Liver (tissue), 7 donors: ENCODE measurements at regions not wholly inside any gene's neighbourhood (a gene's known extent, or its start where the extent isn't known, plus 50 kb on each side); places are given as distances from the start of the nearest gene placed in this dataset.

Source experiments
- DNase-seq: peaks from one replicate; pipeline ENCODE4 v3.0.0-alpha.2; 2017; ENCODE audit warnings: low spot score
- H3K27ac ChIP-seq, 2 donors: one replicate each; pipeline ENCODE4 v1.7.0; 2013; ENCODE audit warnings: inconsistent platforms in 2 of 2, low read length in 2 of 2, control low read depth in 1 of 2, low read depth in 1 of 2, mild to moderate bottlenecking in 1 of 2
- H3K27me3 ChIP-seq, 4 donors: one replicate each; pipeline versions ENCODE4 v1.6.1 to v1.7.0; 2013; ENCODE audit warnings: low read length in 3 of 4, inconsistent platforms in 1 of 4, mild to moderate bottlenecking in 1 of 4, moderate library complexity in 1 of 4; ENCODE audit not compliant: control insufficient read depth in 4 of 4, insufficient read depth in 4 of 4
- H3K36me3 ChIP-seq, 4 donors: one replicate each; pipeline versions ENCODE4 v1.6.1 to v1.7.0; 2013; ENCODE audit warnings: low read length in 3 of 4, mild to moderate bottlenecking in 3 of 4, low read depth in 1 of 4, moderate library complexity in 1 of 4; ENCODE audit not compliant: control insufficient read depth in 4 of 4, insufficient read depth in 3 of 4
- H3K4me1 ChIP-seq, 4 donors: one replicate each; pipeline versions ENCODE4 v1.6.1 to v1.7.0; 2013; ENCODE audit warnings: low read length in 3 of 4, mild to moderate bottlenecking in 3 of 4, moderate library complexity in 1 of 4; ENCODE audit not compliant: control insufficient read depth in 4 of 4, insufficient read depth in 4 of 4
- H3K4me3 ChIP-seq, 3 donors: one replicate each; pipeline versions ENCODE4 v1.6.1 to v1.7.0; 2013; ENCODE audit warnings: low read length in 3 of 3, control low read depth in 1 of 3, low read depth in 1 of 3, mild to moderate bottlenecking in 1 of 3
- H3K9ac ChIP-seq, 2 donors: one replicate each; pipeline ENCODE4 v1.7.0; 2013; ENCODE audit warnings: low read length in 2 of 2, mild to moderate bottlenecking in 2 of 2, moderate library complexity in 2 of 2, control low read depth in 1 of 2, low read depth in 1 of 2
- H3K9me3 ChIP-seq, 4 donors: one replicate each; pipeline versions ENCODE4 v1.6.1 to v1.7.0; 2013; ENCODE audit warnings: low read length in 3 of 4; ENCODE audit not compliant: control insufficient read depth in 4 of 4
- EGR1 ChIP-seq, 2 donors: IDR thresholded peaks; 2 replicates each; pipeline ENCODE4 v1.6.1; 2016 to 2018; ENCODE audit warnings: antibody characterized with exemption in 2 of 2, low read depth in 2 of 2
- FOXA2 ChIP-seq: IDR thresholded peaks from 2 replicates; pipeline ENCODE4 v1.6.1; 2016; ENCODE audit warnings: antibody characterized with exemption
- GABPA ChIP-seq, 2 donors: IDR thresholded peaks in 1 of 2; conservative IDR thresholded peaks in 1 of 2; 2 replicates each; pipeline ENCODE4 v1.6.1; 2016; ENCODE audit warnings: antibody characterized with exemption in 2 of 2, mild to moderate bottlenecking in 1 of 2, moderate library complexity in 1 of 2
- NR2F2 ChIP-seq: IDR thresholded peaks from 2 replicates; pipeline ENCODE4 v1.6.1; 2016; ENCODE audit warnings: antibody characterized with exemption
- RXRA ChIP-seq, 2 donors: IDR thresholded peaks; 2 replicates each; pipeline ENCODE4 v1.6.1; 2017 to 2018; ENCODE audit warnings: antibody characterized with exemption in 2 of 2, mild to moderate bottlenecking in 1 of 2
- TAF1 ChIP-seq: conservative IDR thresholded peaks from 2 replicates; pipeline ENCODE4 v1.6.1; 2016; ENCODE audit warnings: antibody characterized with exemption, mild to moderate bottlenecking
- WGBS: extraction: QIAGEN DNeasy Blood & Tissue Kit; methylation state at CpG from one replicate; pipeline ENCODE4 v1.1.7; 2013; 5-methylcytosine and 5-hydroxymethylcytosine counted together
- TF ChIP-seq, protein P1 (sequence below): IDR thresholded peaks from 2 replicates; pipeline ENCODE4 v1.6.1; 2016; ENCODE audit warnings: antibody characterized with exemption, mild to moderate bottlenecking
- TF ChIP-seq, protein P2 (sequence below): IDR thresholded peaks from 2 replicates; pipeline ENCODE4 v1.6.1; 2016; ENCODE audit warnings: antibody characterized with exemption
- donor health status: healthy.
- donor health status: healthy.
- donor health status: healthy.
- donor health status: healthy.

DNA sequence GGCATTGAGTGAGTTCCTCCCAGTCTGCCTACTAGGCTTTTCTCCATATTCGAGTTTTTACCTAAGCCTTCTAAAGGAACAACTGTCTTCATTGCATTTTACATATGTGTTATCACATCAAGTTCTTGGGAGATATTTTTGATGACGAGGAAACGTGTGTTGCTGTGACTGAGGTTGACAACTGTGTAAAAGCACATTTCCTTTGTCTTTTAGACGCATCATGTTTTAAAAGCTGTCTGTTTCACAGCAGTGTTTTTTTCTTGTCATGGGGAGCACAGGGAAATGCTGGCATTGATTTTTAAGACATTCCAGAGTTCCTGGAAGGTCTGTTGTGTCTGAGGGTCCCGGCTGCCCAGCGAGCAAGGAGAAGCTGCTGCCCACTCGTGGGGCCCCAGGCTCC, 381.8 kb downstream of the DCDC2C start:
- WGBS: 59% methylated on average over 7 of the region's 7 CpGs
- no peak for DNase-seq
- no peaks in the 10 kb centered on the region for H3K9me3 ChIP-seq

DNA sequence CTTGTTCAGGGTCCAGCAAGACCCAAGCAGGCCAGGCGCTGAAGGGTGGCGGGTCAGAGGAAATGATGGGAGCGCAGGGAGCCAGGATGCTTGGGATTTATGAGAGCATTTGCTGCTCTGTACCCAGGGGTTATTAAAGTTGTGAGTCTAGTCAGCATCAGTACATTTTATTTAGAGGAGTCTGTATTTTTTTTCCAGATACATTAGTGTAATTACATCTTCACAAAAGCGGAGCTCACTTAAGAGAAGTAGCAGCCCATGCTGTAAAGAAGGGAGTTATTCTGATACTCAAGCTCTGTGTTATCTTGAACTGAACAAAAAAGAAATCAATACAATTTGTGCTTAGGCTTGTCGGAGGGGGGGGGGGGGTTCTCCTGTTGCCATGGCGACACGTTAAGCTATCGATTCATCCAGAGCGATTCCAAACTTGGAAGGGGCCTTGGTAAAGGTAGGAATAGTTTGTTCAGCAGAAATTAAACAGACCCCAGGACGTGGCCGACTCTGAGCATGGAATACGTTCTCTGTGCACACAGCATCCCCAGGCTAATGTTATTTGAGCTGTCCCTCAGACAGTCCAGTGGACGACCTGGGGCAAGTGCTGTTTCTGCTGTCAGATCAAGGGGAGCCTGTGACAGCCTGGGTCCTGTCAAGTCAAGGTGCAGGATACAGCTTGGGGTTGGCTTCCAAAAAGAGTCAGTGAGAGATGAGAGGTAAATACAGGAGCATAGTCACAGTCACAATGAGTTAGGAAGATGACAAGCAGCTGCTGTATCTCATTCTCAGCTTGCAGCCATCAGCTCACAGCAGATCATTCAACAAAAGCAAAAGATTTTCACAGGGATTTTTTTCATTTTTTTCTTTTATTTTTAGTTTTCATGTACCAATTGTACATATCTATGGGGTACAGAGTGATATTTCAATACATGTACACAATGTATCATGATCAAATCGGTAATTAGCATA, 387.6 kb downstream of the DCDC2C start:
- Histone ChIP-seq H3K4me3 (no peak overlapping the region), H3K4me1 (no peaks in the 10 kb centered on the region), H3K27me3 (peaks cover 0 to 3% (median 1%) of the 10 kb centered on the region in 4 donors), H3K9ac (no peak overlapping the region), H3K36me3 (no peaks in the 10 kb centered on the region), H3K27ac (no peak overlapping the region), H3K9me3 (no peaks in the 10 kb centered on the region)
- DNase-seq: no peak
- WGBS: 42% methylated on average over 14 of the region's 14 CpGs
- TF ChIP-seq, protein P1, sequence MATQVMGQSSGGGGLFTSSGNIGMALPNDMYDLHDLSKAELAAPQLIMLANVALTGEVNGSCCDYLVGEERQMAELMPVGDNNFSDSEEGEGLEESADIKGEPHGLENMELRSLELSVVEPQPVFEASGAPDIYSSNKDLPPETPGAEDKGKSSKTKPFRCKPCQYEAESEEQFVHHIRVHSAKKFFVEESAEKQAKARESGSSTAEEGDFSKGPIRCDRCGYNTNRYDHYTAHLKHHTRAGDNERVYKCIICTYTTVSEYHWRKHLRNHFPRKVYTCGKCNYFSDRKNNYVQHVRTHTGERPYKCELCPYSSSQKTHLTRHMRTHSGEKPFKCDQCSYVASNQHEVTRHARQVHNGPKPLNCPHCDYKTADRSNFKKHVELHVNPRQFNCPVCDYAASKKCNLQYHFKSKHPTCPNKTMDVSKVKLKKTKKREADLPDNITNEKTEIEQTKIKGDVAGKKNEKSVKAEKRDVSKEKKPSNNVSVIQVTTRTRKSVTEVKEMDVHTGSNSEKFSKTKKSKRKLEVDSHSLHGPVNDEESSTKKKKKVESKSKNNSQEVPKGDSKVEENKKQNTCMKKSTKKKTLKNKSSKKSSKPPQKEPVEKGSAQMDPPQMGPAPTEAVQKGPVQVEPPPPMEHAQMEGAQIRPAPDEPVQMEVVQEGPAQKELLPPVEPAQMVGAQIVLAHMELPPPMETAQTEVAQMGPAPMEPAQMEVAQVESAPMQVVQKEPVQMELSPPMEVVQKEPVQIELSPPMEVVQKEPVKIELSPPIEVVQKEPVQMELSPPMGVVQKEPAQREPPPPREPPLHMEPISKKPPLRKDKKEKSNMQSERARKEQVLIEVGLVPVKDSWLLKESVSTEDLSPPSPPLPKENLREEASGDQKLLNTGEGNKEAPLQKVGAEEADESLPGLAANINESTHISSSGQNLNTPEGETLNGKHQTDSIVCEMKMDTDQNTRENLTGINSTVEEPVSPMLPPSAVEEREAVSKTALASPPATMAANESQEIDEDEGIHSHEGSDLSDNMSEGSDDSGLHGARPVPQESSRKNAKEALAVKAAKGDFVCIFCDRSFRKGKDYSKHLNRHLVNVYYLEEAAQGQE: no peak

More for the DNA sequence above, 381.8 kb downstream of the DCDC2C start:
- H3K4me3 ChIP-seq: no peak overlapping the region
- no peaks in the 10 kb centered on the region for H3K36me3 ChIP-seq
- no peak overlapping the region for H3K9ac ChIP-seq
- H3K4me1 ChIP-seq: no peaks in the 10 kb centered on the region
- no peak for TF ChIP-seq GABPA (IDR thresholded peaks at IDR 0.05 in 1 of 2, conservative IDR thresholded peaks at IDR 0.05 in 1 of 2)
- no peak for TF ChIP-seq TAF1
- TF ChIP-seq, protein P2, sequence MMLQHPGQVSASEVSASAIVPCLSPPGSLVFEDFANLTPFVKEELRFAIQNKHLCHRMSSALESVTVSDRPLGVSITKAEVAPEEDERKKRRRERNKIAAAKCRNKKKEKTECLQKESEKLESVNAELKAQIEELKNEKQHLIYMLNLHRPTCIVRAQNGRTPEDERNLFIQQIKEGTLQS: no peak
- TF ChIP-seq EGR1 (IDR thresholded peaks at IDR 0.05; ENCODE audit: low read depth in 2 of 2): no peak
- TF ChIP-seq FOXA2: no peak
- no peak for TF ChIP-seq NR2F2
- TF ChIP-seq, protein P1: no peak
- TF ChIP-seq RXRA (IDR thresholded peaks at IDR 0.05): no peak
- no peak overlapping the region for H3K27ac ChIP-seq
- H3K27me3 ChIP-seq: no peaks in the 10 kb centered on the region
